ENCODE measurements at regions not wholly inside any gene's neighbourhood (a gene's known extent, or its start where the extent isn't known, plus 50 kb on each side); places are given as distances from the start of the nearest gene placed in this dataset.

- H3K9me3 ChIP-seq (ENCODE audit: control insufficient read depth, insufficient read depth, low read length), result no peaks in the 10 kb centered on the region
- TF ChIP-seq, protein P1, sequence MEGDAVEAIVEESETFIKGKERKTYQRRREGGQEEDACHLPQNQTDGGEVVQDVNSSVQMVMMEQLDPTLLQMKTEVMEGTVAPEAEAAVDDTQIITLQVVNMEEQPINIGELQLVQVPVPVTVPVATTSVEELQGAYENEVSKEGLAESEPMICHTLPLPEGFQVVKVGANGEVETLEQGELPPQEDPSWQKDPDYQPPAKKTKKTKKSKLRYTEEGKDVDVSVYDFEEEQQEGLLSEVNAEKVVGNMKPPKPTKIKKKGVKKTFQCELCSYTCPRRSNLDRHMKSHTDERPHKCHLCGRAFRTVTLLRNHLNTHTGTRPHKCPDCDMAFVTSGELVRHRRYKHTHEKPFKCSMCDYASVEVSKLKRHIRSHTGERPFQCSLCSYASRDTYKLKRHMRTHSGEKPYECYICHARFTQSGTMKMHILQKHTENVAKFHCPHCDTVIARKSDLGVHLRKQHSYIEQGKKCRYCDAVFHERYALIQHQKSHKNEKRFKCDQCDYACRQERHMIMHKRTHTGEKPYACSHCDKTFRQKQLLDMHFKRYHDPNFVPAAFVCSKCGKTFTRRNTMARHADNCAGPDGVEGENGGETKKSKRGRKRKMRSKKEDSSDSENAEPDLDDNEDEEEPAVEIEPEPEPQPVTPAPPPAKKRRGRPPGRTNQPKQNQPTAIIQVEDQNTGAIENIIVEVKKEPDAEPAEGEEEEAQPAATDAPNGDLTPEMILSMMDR (IDR thresholded peaks at IDR 0.05; ENCODE audit: low read depth, low read length), result no peak
- no peak overlapping the region for H3K27ac ChIP-seq (ENCODE audit: low read depth, low read length)
- CTCF ChIA-PET, result no interaction called here
- no peak overlapping the region for H3K4me3 ChIP-seq (ENCODE audit: low read depth, low read length)
- POLR2A ChIA-PET, result no interaction called here
- H3K27me3 ChIP-seq (ENCODE audit: control insufficient read depth, insufficient read depth, low read length), result peaks cover 22% of the 10 kb centered on the region
- DNase-seq (ENCODE audit: low read depth, low spot score), result no peak
These were observed 265.4 kb upstream of the NFE2L3 start for GRCh38 chr7:25886387-25887240.

- DNase-seq (ENCODE audit: low read depth, low spot score), result no peak
- ChIA-PET CTCF (no interaction called here), POLR2A (no interaction called here)
- Histone ChIP-seq H3K4me3 (ENCODE audit: low read depth, low read length) (no peak overlapping the region), H3K9me3 (ENCODE audit: control insufficient read depth, insufficient read depth, low read length) (no peaks in the 10 kb centered on the region), H3K27ac (ENCODE audit: low read depth, low read length) (no peak overlapping the region), H3K27me3 (ENCODE audit: control insufficient read depth, insufficient read depth, low read length) (peaks cover 20% of the 10 kb centered on the region)
- TF ChIP-seq, protein P1 (IDR thresholded peaks at IDR 0.05; ENCODE audit: low read depth, low read length), result no peak
These were observed 264.7 kb upstream of the NFE2L3 start for GRCh38 chr7:25887266-25887665.

DNA sequence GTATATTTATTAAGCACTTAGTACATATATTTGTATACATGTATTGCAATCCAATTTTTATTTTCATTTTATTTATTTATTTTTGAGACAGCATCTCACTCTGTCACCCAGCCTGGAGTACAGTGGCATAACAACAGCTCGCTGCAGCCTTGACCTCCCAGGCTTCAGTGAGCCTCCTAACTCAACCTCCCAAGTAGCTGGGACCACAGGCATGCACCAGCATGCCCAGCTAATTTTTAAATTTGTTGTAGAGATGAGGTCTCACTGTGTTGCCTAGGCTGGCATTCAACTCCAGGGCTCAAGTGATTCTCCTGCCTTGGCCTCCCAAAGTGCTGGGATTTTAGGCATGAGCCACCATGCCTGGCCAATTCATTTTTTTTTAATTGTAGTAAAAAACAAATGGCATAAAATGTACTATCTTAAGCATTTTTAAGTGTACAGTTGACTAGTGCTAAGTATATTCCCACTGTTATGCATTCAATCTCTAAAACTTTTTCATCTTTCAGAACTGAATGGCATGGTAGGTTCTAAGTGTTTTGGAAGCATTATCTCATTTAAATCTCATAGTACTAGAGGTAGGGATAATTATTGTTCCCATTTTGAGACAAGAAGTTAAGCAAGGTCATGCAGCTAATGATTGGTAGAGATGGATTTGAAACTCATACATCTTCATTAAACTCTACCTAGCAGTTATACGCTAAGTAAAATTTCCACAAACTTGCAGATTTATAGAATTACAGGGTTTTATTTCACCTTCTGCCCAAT lies 264.0 kb upstream of the NFE2L3 start:
- H3K4me3 ChIP-seq (ENCODE audit: low read depth, low read length), result no peak overlapping the region
- H3K27me3 ChIP-seq (ENCODE audit: control insufficient read depth, insufficient read depth, low read length), result peaks cover 19% of the 10 kb centered on the region
- TF ChIP-seq, protein P1 (IDR thresholded peaks at IDR 0.05; ENCODE audit: low read depth, low read length), result no peak
- ChIA-PET POLR2A (no interaction called here), CTCF (interaction anchor here (1.1 to 10.2 kb wide), 3 partner anchors 477 to 778 kb away, joined by 3 to 365 read pairs (median 7); no protein-coding TSS in a partner anchor)
- no peaks in the 10 kb centered on the region for H3K9me3 ChIP-seq (ENCODE audit: control insufficient read depth, insufficient read depth, low read length)
- no peak for DNase-seq (ENCODE audit: low read depth, low spot score)
- H3K27ac ChIP-seq (ENCODE audit: low read depth, low read length), result no peak overlapping the region

GRCh38 chr7:25889765-25890164 lies 262.2 kb upstream of the NFE2L3 start:
- Histone ChIP-seq H3K9me3 (ENCODE audit: control insufficient read depth, insufficient read depth, low read length) (no peaks in the 10 kb centered on the region), H3K4me3 (ENCODE audit: low read depth, low read length) (no peak overlapping the region), H3K27ac (ENCODE audit: low read depth, low read length) (no peak overlapping the region), H3K27me3 (ENCODE audit: control insufficient read depth, insufficient read depth, low read length) (peaks cover 12% of the 10 kb centered on the region)
- TF ChIP-seq, protein P1 (IDR thresholded peaks at IDR 0.05; ENCODE audit: low read depth, low read length), result no peak
- ChIA-PET POLR2A (no interaction called here), CTCF (interaction anchor here (2.0 to 10.2 kb wide), 2 partner anchors 475 to 480 kb away, joined by 7 to 365 read pairs; no protein-coding TSS in a partner anchor)
- no peak for DNase-seq (ENCODE audit: low read depth, low spot score)

GRCh38 chr7:25891591-25891990 lies 260.4 kb upstream of the NFE2L3 start:
- ChIA-PET CTCF (interaction anchor here (1.1 to 10.2 kb wide), 5 partner anchors 17 to 1265 kb away, joined by 3 to 365 read pairs (median 70); no protein-coding TSS in a partner anchor), POLR2A (no interaction called here)
- no peak for DNase-seq (ENCODE audit: low read depth, low spot score)
- Histone ChIP-seq H3K27ac (ENCODE audit: low read depth, low read length) (no peak overlapping the region), H3K4me3 (ENCODE audit: low read depth, low read length) (no peak overlapping the region), H3K27me3 (ENCODE audit: control insufficient read depth, insufficient read depth, low read length) (peaks cover 20% of the 10 kb centered on the region), H3K9me3 (ENCODE audit: control insufficient read depth, insufficient read depth, low read length) (no peaks in the 10 kb centered on the region; the same call in 1 of the 2 replicates)
- TF ChIP-seq, protein P1 (IDR thresholded peaks at IDR 0.05; ENCODE audit: low read depth, low read length), result no peak

All from AG04450 (cell line).